ENCODE measurements at regions not wholly inside any gene's neighbourhood (a gene's known extent, or its start where the extent isn't known, plus 50 kb on each side); places are given as distances from the start of the nearest gene placed in this dataset.

- TF ChIP-seq CTCF (IDR thresholded peaks at IDR 0.05; ENCODE audit: insufficient read depth, low read length, poor library complexity, severe bottlenecking) (no peak), EZH2phosphoT487 (conservative IDR thresholded peaks at IDR 0.05; ENCODE audit: low read length) (no peak)
These were observed 551.5 kb upstream of the ATP2B1 start for GRCh38 chr12:90260136-90260535.
